Retinal pigment epithelial cell (primary cell): ENCODE measurements at regions not wholly inside any gene's neighbourhood (a gene's known extent, or its start where the extent isn't known, plus 50 kb on each side); places are given as distances from the start of the nearest gene placed in this dataset.

Experiments used
- DNase-seq: peaks from one replicate; pipeline ENCODE4 v3.0.0-alpha.2; 2010; ENCODE audit warnings: low read depth
- H3K4me3 ChIP-seq: 2 replicates; pipeline ENCODE4 v1.5.1; 2011; ENCODE audit warnings: mild to moderate bottlenecking, low read length, control low read depth, moderate library complexity
- TF ChIP-seq, protein P1 (sequence below): conservative IDR thresholded peaks from 2 replicates; pipeline ENCODE4 v1.5.1; 2011; ENCODE audit warnings: low read depth, low read length, control low read depth, inconsistent platforms

GRCh38 chr11:112731538-112731937, 229.7 kb upstream of the NCAM1 start:
- no peak for DNase-seq
- H3K4me3 ChIP-seq, result no peak overlapping the region
- TF ChIP-seq, protein P1, sequence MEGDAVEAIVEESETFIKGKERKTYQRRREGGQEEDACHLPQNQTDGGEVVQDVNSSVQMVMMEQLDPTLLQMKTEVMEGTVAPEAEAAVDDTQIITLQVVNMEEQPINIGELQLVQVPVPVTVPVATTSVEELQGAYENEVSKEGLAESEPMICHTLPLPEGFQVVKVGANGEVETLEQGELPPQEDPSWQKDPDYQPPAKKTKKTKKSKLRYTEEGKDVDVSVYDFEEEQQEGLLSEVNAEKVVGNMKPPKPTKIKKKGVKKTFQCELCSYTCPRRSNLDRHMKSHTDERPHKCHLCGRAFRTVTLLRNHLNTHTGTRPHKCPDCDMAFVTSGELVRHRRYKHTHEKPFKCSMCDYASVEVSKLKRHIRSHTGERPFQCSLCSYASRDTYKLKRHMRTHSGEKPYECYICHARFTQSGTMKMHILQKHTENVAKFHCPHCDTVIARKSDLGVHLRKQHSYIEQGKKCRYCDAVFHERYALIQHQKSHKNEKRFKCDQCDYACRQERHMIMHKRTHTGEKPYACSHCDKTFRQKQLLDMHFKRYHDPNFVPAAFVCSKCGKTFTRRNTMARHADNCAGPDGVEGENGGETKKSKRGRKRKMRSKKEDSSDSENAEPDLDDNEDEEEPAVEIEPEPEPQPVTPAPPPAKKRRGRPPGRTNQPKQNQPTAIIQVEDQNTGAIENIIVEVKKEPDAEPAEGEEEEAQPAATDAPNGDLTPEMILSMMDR, result no peak

DNA sequence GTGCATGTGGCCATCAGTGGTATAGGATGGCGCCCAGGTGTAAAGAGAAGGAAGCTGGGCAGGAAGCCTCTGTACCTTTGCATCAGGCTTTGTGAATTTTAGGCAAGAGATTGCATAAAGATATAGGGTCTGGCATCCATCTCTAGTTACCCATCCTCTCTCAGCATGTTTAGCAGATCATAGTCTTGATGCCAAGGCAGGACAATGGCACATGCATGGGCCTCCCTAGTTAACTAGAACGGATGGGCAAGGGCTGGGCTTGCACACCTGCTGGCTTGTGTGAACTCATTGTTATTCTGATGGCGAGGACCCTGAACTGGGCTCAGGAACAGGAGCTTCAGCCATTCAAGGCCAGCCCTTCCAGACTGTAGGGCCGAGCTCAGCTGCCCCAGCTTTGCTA, 229.2 kb upstream of the NCAM1 start:
- DNase-seq, result no peak
- TF ChIP-seq, protein P1, result no peak
- no peak overlapping the region for H3K4me3 ChIP-seq

- DNase-seq, result no peak
- no peak overlapping the region for H3K4me3 ChIP-seq
- TF ChIP-seq, protein P1, result no peak
These were observed 227.0 kb upstream of the NCAM1 start for GRCh38 chr11:112734207-112734606.

- no peak overlapping the region for H3K4me3 ChIP-seq
- TF ChIP-seq, protein P1, result no peak
- DNase-seq, result no peak
These were observed 225.8 kb upstream of the NCAM1 start for GRCh38 chr11:112735470-112735869.

DNA sequence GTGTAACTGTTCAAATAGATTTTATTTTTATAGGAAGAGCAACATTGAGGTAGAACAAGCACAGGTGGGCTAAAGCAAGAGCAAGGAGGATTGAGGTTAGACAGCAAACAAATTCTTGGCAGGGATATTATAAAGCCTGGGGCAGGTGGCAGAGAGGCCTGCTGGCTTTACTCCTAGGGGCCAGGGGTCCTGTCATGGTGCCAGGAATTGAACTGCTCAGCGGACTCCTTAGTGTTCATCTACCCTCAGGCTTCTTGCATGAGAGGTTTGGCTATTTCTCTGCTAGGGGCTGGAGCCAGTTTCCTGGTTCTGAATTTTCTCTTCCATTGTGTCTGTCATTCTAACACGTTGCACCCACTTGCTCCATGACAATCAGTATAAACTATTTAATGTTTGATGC, 217.2 kb upstream of the NCAM1 start:
- DNase-seq, result no peak
- H3K4me3 ChIP-seq, result no peak overlapping the region
- TF ChIP-seq, protein P1, result no peak

- H3K4me3 ChIP-seq, result no peak overlapping the region
- no peak for DNase-seq
- TF ChIP-seq, protein P1, result no peak
These were observed 215.2 kb upstream of the NCAM1 start for GRCh38 chr11:112745973-112746372.

- DNase-seq, result no peak
- TF ChIP-seq, protein P1, result no peak
These were observed 213.0 kb upstream of the NCAM1 start for GRCh38 chr11:112748252-112748651.

More at GRCh38 chr11:112748252-112748651, 213.0 kb upstream of the NCAM1 start:
- H3K4me3 ChIP-seq, result no peak overlapping the region
